ENCODE measurements at regions not wholly inside any gene's neighbourhood (a gene's known extent, or its start where the extent isn't known, plus 50 kb on each side); places are given as distances from the start of the nearest gene placed in this dataset.

- WGBS (ENCODE audit: low lambda C conversion rate), result 29% methylated on average over 2 of the region's 2 CpGs
- Histone ChIP-seq H3K9ac (ENCODE audit: insufficient read depth, low read depth, low read length) (no peak overlapping the region), H3K4me2 (ENCODE audit: low read depth, low read length) (no peak overlapping the region), H3K9me3 (ENCODE audit: low read length) (no peaks in the 10 kb centered on the region), H3K36me3 (replicated peaks in 1 of 2; ENCODE audit: control insufficient read depth in 1 of 2, insufficient read depth in 2 of 2, low read length in 2 of 2) (no peaks in the 10 kb centered on the region), H3K79me2 (ENCODE audit: insufficient read depth, low read length) (no peaks in the 10 kb centered on the region), H4K20me1 (ENCODE audit: insufficient read depth, low read length) (no peaks in the 10 kb centered on the region), H3K4me1 (ENCODE audit: insufficient read depth, low read length) (peaks cover 33% of the 10 kb centered on the region), H2AFZ (ENCODE audit: low read length) (no peak overlapping the region), H3K27ac (ENCODE audit: extremely low read length, insufficient read depth, low read length) (no peak overlapping the region), H3K27me3 (ENCODE audit: control insufficient read depth in 1 of 2, insufficient read depth in 2 of 2, low read length in 2 of 2) (no peaks in the 10 kb centered on the region), H3K4me3 (replicated peaks in 1 of 3; ENCODE audit: insufficient read depth in 1 of 3, low read depth in 2 of 3, low read length in 3 of 3) (no peak overlapping the region)
- POLR2A ChIA-PET, result no interaction called here
- DNase-seq (ENCODE audit: low spot score), result no peak
- ATAC-seq, result no peak
- BruUV-seq (replicated peaks), result no TSS peak
- CTCF ChIA-PET (ENCODE audit: low intra/inter-chr PET ratio, low total read pairs), result no interaction called here
- intact Hi-C loops (cut with micrococcal nuclease; ENCODE audit: unreplicated experiment), result no loop called here
- in situ Hi-C loops (cut with HindIII; ENCODE audit: extremely low pct_ligation_motif_present, low pct_unique_long_range_greater_than_20kb), result no loop called here
- TF ChIP-seq ATF7 (IDR thresholded peaks at IDR 0.05), result no peak
- TF ChIP-seq ATF7 (CRISPR knock-in tag; IDR thresholded peaks at IDR 0.05), result no peak
- no peak for TF ChIP-seq DR1 (CRISPR knock-in tag; IDR thresholded peaks at IDR 0.05)
- TF ChIP-seq, protein P1, sequence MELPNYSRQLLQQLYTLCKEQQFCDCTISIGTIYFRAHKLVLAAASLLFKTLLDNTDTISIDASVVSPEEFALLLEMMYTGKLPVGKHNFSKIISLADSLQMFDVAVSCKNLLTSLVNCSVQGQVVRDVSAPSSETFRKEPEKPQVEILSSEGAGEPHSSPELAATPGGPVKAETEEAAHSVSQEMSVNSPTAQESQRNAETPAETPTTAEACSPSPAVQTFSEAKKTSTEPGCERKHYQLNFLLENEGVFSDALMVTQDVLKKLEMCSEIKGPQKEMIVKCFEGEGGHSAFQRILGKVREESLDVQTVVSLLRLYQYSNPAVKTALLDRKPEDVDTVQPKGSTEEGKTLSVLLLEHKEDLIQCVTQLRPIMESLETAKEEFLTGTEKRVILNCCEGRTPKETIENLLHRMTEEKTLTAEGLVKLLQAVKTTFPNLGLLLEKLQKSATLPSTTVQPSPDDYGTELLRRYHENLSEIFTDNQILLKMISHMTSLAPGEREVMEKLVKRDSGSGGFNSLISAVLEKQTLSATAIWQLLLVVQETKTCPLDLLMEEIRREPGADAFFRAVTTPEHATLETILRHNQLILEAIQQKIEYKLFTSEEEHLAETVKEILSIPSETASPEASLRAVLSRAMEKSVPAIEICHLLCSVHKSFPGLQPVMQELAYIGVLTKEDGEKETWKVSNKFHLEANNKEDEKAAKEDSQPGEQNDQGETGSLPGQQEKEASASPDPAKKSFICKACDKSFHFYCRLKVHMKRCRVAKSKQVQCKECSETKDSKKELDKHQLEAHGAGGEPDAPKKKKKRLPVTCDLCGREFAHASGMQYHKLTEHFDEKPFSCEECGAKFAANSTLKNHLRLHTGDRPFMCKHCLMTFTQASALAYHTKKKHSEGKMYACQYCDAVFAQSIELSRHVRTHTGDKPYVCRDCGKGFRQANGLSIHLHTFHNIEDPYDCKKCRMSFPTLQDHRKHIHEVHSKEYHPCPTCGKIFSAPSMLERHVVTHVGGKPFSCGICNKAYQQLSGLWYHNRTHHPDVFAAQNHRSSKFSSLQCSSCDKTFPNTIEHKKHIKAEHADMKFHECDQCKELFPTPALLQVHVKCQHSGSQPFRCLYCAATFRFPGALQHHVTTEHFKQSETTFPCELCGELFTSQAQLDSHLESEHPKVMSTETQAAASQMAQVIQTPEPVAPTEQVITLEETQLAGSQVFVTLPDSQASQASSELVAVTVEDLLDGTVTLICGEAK (IDR thresholded peaks at IDR 0.05), result no peak
- TF ChIP-seq, protein P1 (CRISPR knock-in tag; IDR thresholded peaks at IDR 0.05), result no peak
- TF ChIP-seq, protein P2, sequence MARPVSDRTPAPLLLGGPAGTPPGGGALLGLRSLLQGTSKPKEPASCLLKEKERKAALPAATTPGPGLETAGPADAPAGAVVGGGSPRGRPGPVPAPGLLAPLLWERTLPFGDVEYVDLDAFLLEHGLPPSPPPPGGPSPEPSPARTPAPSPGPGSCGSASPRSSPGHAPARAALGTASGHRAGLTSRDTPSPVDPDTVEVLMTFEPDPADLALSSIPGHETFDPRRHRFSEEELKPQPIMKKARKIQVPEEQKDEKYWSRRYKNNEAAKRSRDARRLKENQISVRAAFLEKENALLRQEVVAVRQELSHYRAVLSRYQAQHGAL (CRISPR knock-in tag; IDR thresholded peaks at IDR 0.05; ENCODE audit: not compliant biosample characterization), result no peak
- TF ChIP-seq SP1 (IDR thresholded peaks at IDR 0.05), result no peak
- TF ChIP-seq SP1 (CRISPR knock-in tag; IDR thresholded peaks at IDR 0.05), result no peak
- TF ChIP-seq AKAP8 (CRISPR knock-in tag; IDR thresholded peaks at IDR 0.05), result no peak
- no peak for TF ChIP-seq MTA3 (CRISPR knock-in tag; IDR thresholded peaks at IDR 0.05)
- TF ChIP-seq PHF5A (CRISPR knock-in tag; IDR thresholded peaks at IDR 0.05; ENCODE audit: low read depth, unreplicated experiment), result no peak
- TF ChIP-seq ZSCAN31 (CRISPR knock-in tag; IDR thresholded peaks at IDR 0.05; ENCODE audit: low read depth), result no peak
- no peak for TF ChIP-seq TRIM24 (CRISPR knock-in tag; IDR thresholded peaks at IDR 0.05)
- TF ChIP-seq TCF7 (IDR thresholded peaks at IDR 0.05; ENCODE audit: low read depth), result no peak
- TF ChIP-seq MEF2D (CRISPR knock-in tag; IDR thresholded peaks at IDR 0.05), result no peak
- TF ChIP-seq ZNF337 (CRISPR knock-in tag; IDR thresholded peaks at IDR 0.05; ENCODE audit: borderline replicate concordance, low read depth), result no peak
- TF ChIP-seq NFIC (IDR thresholded peaks at IDR 0.05; ENCODE audit: low read length), result no peak
- FAIRE-seq, result no peak
Observed at GRCh38 chr14:34184126-34184525, 233.3 kb upstream of the EGLN3 start.

All from HepG2 (cell line).